HepG2 (cell line): ENCODE measurements at regions not wholly inside any gene's neighbourhood (a gene's known extent, or its start where the extent isn't known, plus 50 kb on each side); places are given as distances from the start of the nearest gene placed in this dataset.

Source experiments
- ATAC-seq: fragments of 200-7000 bp; cut with Tn5 transposase; 3 replicates; pipeline ENCODE4 v1.9.1; 2020; ENCODE audit warnings: mild to moderate bottlenecking, moderate library complexity
- BruUV-seq: library from RNA; stranded (reverse); fragments of 400-500 nt; replicated peaks from 2 replicates; lab custom pipeline; 2021; lab: Mats Ljungman, UMichigan
- CTCF ChIA-PET: fragments of 300-600 bp; formaldehyde crosslinking; extraction: SDS; loops from one replicate; lab custom pipeline; 2021; ENCODE audit warnings: low total read pairs, inconsistent platforms, low intra/inter-chr PET ratio; lab: Yijun Ruan, JAX
- POLR2A ChIA-PET: fragments of 350-600 bp; sonication (Branson Sonifier 250); formaldehyde crosslinking; loops from one replicate; lab custom pipeline; 2020; ENCODE audit warnings: antibody characterized with exemption, inconsistent platforms; lab: Yijun Ruan, JAX
- DNase-seq: peaks from one replicate; pipeline ENCODE4 v3.0.0-alpha.2; 2015; ENCODE audit warnings: low spot score
- FAIRE-seq: peaks from 3 replicates; lab custom pipeline; 2011; peaks lifted over from hg19 to GRCh38; lab: Jason Lieb, UNC
- H2AFZ ChIP-seq: one replicate; pipeline ENCODE4 v1.6.1; 2011; ENCODE audit warnings: low read length, inconsistent platforms
- H3K27ac ChIP-seq: fragments of 300-600 bp; 3 replicates; pipeline ENCODE4 v1.8.0; 2011; ENCODE audit warnings: mixed run types, mild to moderate bottlenecking, mixed read lengths, low read length, inconsistent platforms; ENCODE audit not compliant: insufficient read depth; ENCODE audit errors: extremely low read length
- H3K27me3 ChIP-seq, 2 experiments: fragments of 200-600 bp in 1 of 2; 2 replicates in 1 of 2; 3 replicates in 1 of 2; pipeline versions ENCODE4 v1.6.0 to v1.8.0; 2011; ENCODE audit warnings: low read length in 2 of 2, mild to moderate bottlenecking in 2 of 2, moderate library complexity in 2 of 2, inconsistent platforms in 1 of 2; ENCODE audit not compliant: insufficient read depth in 2 of 2, control insufficient read depth in 1 of 2
- H3K36me3 ChIP-seq, 2 experiments: fragments of 200-600 bp in 1 of 2; replicated peaks in 1 of 2; 2 replicates in 1 of 2; 3 replicates in 1 of 2; pipeline versions ENCODE4 v1.5.1 to v1.8.0; 2011; ENCODE audit warnings: low read length in 2 of 2, inconsistent platforms in 1 of 2; ENCODE audit not compliant: insufficient read depth in 2 of 2, control insufficient read depth in 1 of 2
- H3K4me1 ChIP-seq: 2 replicates; pipeline ENCODE4 v1.5.1; 2012; ENCODE audit warnings: low read length, inconsistent platforms; ENCODE audit not compliant: insufficient read depth
- H3K4me2 ChIP-seq: 2 replicates; pipeline ENCODE4 v1.6.0; 2011; ENCODE audit warnings: low read depth, low read length, inconsistent platforms
- H3K4me3 ChIP-seq, 3 experiments: fragments of 200-600 bp in 1 of 3; sonication (generic), shearing (Covaris generic) in 1 of 3; replicated peaks in 1 of 3; 2 replicates each; pipeline ENCODE4 v1.5.1; 2011 to 2016; ENCODE audit warnings: low read length in 3 of 3, inconsistent platforms in 2 of 3, low read depth in 2 of 3, mild to moderate bottlenecking in 2 of 3, control low read depth in 1 of 3, mixed read lengths in 1 of 3; ENCODE audit not compliant: insufficient read depth in 1 of 3
- H3K79me2 ChIP-seq: one replicate; pipeline ENCODE4 v1.6.1; 2011; ENCODE audit warnings: low read length, inconsistent platforms; ENCODE audit not compliant: insufficient read depth
- H3K9ac ChIP-seq: 2 replicates; pipeline ENCODE4 v1.6.0; 2011; ENCODE audit warnings: mild to moderate bottlenecking, low read depth, low read length, inconsistent platforms; ENCODE audit not compliant: insufficient read depth
- H3K9me3 ChIP-seq: 2 replicates; pipeline ENCODE4 v1.5.1; 2012; ENCODE audit warnings: mild to moderate bottlenecking, low read length
- H4K20me1 ChIP-seq: 2 replicates; pipeline ENCODE4 v1.6.0; 2011; ENCODE audit warnings: inconsistent platforms, mild to moderate bottlenecking, low read length, moderate library complexity; ENCODE audit not compliant: insufficient read depth
- CHD4 ChIP-seq: fragments of 200-600 bp; sonication (generic); IDR thresholded peaks from 2 replicates; pipeline ENCODE4 v1.7.0; 2017; ENCODE audit warnings: mild to moderate bottlenecking, low read length, borderline replicate concordance
- HMG20A ChIP-seq: IDR thresholded peaks from 2 replicates; pipeline ENCODE4 v1.6.1; 2016; ENCODE audit warnings: borderline replicate concordance
- IKZF4 ChIP-seq: sonication (generic); formaldehyde crosslinking; IDR thresholded peaks from 2 replicates; pipeline ENCODE4 v1.5.1; 2020; ENCODE audit warnings: borderline replicate concordance, mild to moderate bottlenecking, low read depth, missing genetic modification reagents; ENCODE audit errors: not compliant biosample characterization
- KLF13 ChIP-seq: sonication (generic); formaldehyde crosslinking; IDR thresholded peaks from 2 replicates; pipeline ENCODE4 v1.4.0; 2020; ENCODE audit warnings: mild to moderate bottlenecking, missing genetic modification reagents
- RARG ChIP-seq: sonication (generic); formaldehyde crosslinking; IDR thresholded peaks from 2 replicates; pipeline ENCODE4 v1.4.0; 2020; ENCODE audit warnings: low read depth, mild to moderate bottlenecking, missing genetic modification reagents
- SMAD9 ChIP-seq: sonication (generic); formaldehyde crosslinking; IDR thresholded peaks from 2 replicates; pipeline ENCODE4 v1.5.1; 2020; ENCODE audit warnings: mild to moderate bottlenecking, missing genetic modification reagents
- ZNF441 ChIP-seq: sonication (generic); formaldehyde crosslinking; IDR thresholded peaks from 2 replicates; pipeline ENCODE4 v1.7.0; 2021; ENCODE audit warnings: missing genetic modification reagents, borderline replicate concordance
- ZNF460 ChIP-seq: sonication (generic); formaldehyde crosslinking; IDR thresholded peaks from 2 replicates; pipeline ENCODE4 v1.5.1; 2020; ENCODE audit warnings: missing genetic modification reagents, mild to moderate bottlenecking, borderline replicate concordance
- ZNF530 ChIP-seq: sonication (generic); formaldehyde crosslinking; IDR thresholded peaks from 2 replicates; pipeline ENCODE4 v1.5.0; 2020; ENCODE audit warnings: low read depth, mild to moderate bottlenecking, missing genetic modification reagents
- ZNF543 ChIP-seq: sonication (generic); formaldehyde crosslinking; IDR thresholded peaks from 2 replicates; pipeline ENCODE4 v1.4.0; 2020; ENCODE audit warnings: mild to moderate bottlenecking, missing genetic modification reagents
- WGBS: methylation state at CpG from one replicate; pipeline ENCODE4 v1.1.6; 2017; ENCODE audit warnings: low lambda C conversion rate; 5-methylcytosine and 5-hydroxymethylcytosine counted together
- in situ Hi-C: cut with HindIII; loops from 2 replicates; pipeline ENCODE4 v1.10.0; 2017; ENCODE audit warnings: low pct_unique_long_range_greater_than_20kb; ENCODE audit not compliant: extremely low pct_ligation_motif_present
- intact Hi-C: fragments of 100-400 bp; cut with micrococcal nuclease; formaldehyde crosslinking; loops from one replicate; pipeline ENCODE4 v1.10.0; 2022; ENCODE audit not compliant: unreplicated experiment
- TF ChIP-seq, protein P1 (sequence below): sonication (generic); formaldehyde crosslinking; IDR thresholded peaks from 2 replicates; pipeline ENCODE4 v1.4.0; 2020; ENCODE audit warnings: missing genetic modification reagents

DNA sequence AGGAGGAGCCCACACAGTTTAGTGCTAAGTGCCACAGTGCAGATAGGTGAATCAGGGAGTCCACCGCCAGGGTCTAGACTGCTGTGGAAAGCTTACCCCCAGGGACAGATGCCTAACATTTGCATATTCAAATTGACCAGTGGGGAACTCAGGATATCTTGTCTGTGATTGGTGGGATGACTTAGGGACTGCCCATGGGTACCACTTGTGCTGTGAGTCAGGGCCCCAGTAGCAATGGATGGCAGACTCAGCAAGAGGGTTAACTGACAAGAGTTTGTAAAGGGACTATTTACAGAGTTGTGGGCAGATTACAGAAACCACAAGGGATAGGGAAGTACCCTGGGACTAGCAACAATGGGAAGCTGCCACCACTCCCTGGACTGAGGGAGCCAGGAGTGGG is 282.1 kb downstream of the BCOR start:
- no peak for TF ChIP-seq SMAD9
- TF ChIP-seq ZNF543 (CRISPR knock-in tag): no peak
- TF ChIP-seq KLF13: no peak
- TF ChIP-seq ZNF441 (CRISPR knock-in tag): no peak
- no peak for TF ChIP-seq IKZF4
- TF ChIP-seq, protein P1, sequence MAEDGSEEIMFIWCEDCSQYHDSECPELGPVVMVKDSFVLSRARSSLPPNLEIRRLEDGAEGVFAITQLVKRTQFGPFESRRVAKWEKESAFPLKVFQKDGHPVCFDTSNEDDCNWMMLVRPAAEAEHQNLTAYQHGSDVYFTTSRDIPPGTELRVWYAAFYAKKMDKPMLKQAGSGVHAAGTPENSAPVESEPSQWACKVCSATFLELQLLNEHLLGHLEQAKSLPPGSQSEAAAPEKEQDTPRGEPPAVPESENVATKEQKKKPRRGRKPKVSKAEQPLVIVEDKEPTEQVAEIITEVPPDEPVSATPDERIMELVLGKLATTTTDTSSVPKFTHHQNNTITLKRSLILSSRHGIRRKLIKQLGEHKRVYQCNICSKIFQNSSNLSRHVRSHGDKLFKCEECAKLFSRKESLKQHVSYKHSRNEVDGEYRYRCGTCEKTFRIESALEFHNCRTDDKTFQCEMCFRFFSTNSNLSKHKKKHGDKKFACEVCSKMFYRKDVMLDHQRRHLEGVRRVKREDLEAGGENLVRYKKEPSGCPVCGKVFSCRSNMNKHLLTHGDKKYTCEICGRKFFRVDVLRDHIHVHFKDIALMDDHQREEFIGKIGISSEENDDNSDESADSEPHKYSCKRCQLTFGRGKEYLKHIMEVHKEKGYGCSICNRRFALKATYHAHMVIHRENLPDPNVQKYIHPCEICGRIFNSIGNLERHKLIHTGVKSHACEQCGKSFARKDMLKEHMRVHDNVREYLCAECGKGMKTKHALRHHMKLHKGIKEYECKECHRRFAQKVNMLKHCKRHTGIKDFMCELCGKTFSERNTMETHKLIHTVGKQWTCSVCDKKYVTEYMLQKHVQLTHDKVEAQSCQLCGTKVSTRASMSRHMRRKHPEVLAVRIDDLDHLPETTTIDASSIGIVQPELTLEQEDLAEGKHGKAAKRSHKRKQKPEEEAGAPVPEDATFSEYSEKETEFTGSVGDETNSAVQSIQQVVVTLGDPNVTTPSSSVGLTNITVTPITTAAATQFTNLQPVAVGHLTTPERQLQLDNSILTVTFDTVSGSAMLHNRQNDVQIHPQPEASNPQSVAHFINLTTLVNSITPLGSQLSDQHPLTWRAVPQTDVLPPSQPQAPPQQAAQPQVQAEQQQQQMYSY (CRISPR knock-in tag): no peak
- no peak for TF ChIP-seq HMG20A
- TF ChIP-seq CHD4: no peak
- TF ChIP-seq ZNF460 (CRISPR knock-in tag): no peak
- TF ChIP-seq ZNF530: no peak
- no peak for TF ChIP-seq RARG (CRISPR knock-in tag)
- FAIRE-seq (no peak), ATAC-seq (no peak), DNase-seq (no peak)
- H3K79me2 ChIP-seq: no peaks in the 10 kb centered on the region
- 80% methylated on average over 1 of the region's 1 CpG for WGBS
- no peaks in the 10 kb centered on the region for H3K9me3 ChIP-seq
- H3K9ac ChIP-seq: no peak overlapping the region
- in situ Hi-C loops (no loop called here), intact Hi-C loops (loop anchor here (2.0 kb wide), 1 partner anchor 451 kb away; no protein-coding TSS in a partner anchor)
- no peaks in the 10 kb centered on the region for H3K36me3 ChIP-seq
- H2AFZ ChIP-seq: no peak overlapping the region
- H3K4me3 ChIP-seq: no peak overlapping the region
- ChIA-PET POLR2A (no interaction called here), CTCF (no interaction called here)
- H3K4me2 ChIP-seq: no peak overlapping the region
- H3K27ac ChIP-seq: no peak overlapping the region
- peaks cover 0 to 2% of the 10 kb centered on the region in 2 experiments; a peak in 2 of 5 replicates for H3K27me3 ChIP-seq
- H3K4me1 ChIP-seq: peaks cover 11% of the 10 kb centered on the region; the same call in 1 of the 2 replicates
- BruUV-seq: no TSS peak
- H4K20me1 ChIP-seq: no peaks in the 10 kb centered on the region
